H1 (cell line): ENCODE measurements at regions not wholly inside any gene's neighbourhood (a gene's known extent, or its start where the extent isn't known, plus 50 kb on each side); places are given as distances from the start of the nearest gene placed in this dataset.

Source experiments
- HDAC6 ChIP-seq: IDR thresholded peaks from one replicate; pipeline ENCODE4 v1.7.1; 2012; ENCODE audit warnings: low read depth, mild to moderate bottlenecking, inconsistent platforms, low read length, moderate library complexity
- NANOG ChIP-seq: IDR thresholded peaks from 2 replicates; pipeline ENCODE4 v1.6.1; 2011; ENCODE audit warnings: low read length, low read depth, mild to moderate bottlenecking, inconsistent platforms; ENCODE audit not compliant: insufficient read depth, poor library complexity, severe bottlenecking

GRCh38 chr5:3704661-3705060 lies 109.0 kb downstream of the IRX1 start (continued):
- no peak for TF ChIP-seq NANOG
- TF ChIP-seq HDAC6, result no peak
- TF ChIP-seq, all 59 proteins: peak for 0
